HT1080 (cell line): ENCODE measurements at regions not wholly inside any gene's neighbourhood (a gene's known extent, or its start where the extent isn't known, plus 50 kb on each side); places are given as distances from the start of the nearest gene placed in this dataset.
"Not testable (repeated sequence)": the region's sequence is repeated elsewhere in the genome, so short reads cannot be mapped to it uniquely, and the experiment has no call there.

Experiments
- DNase-seq: peaks from one replicate; pipeline ENCODE4 v3.0.0-alpha.2; 2015; ENCODE audit warnings: low read depth

DNA sequence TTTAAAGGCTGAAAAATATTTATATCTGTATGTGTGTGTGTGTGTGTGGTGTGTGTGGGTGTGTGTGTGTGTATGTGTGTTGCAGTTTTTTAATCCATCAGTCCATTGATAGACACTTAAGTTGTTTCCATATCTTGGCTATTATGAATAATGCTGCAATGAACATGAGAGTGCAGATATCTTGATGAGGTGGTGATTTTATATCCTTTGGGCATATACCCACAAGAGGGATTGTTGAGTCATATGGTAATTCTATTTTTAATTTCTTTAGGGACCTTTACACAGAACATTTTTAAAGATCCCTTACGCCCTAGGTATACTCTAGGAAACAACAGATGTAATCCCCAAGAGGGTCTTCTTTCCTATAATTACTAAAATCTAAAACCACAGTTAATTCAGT is 154.5 kb upstream of the CLEC14A start:
- DNase-seq: no peak

DNA sequence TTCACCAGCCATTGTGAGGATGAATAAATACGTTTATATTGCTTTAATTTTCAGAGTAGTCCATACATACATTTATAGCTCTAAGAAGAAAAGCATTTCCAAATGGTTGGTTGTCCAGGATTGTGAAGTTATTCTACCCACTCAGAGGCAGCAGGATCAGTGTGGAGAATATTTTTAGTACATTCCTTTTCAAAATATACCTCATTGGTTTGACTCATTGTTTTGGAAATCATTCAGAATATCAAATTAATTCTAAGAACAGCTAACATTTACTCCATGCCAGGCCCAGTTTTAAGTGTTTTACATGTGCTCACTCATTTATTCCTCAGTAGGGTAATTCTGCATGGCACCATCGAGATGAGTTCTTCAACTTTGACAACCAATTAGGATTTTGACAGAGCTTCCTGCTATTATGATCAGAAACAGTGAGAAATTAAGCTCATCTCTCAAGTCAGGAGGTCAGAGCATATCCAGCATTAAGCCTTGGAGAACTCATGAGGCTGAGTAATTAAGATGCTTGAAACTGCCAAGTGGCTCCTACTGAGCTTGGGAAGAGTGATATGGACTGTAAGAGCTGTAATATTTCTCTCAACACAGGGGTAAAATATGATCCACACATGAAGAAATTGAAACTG is 153.3 kb upstream of the CLEC14A start:
- DNase-seq: no peak

- no peak for DNase-seq
These were observed 150.2 kb upstream of the CLEC14A start for GRCh38 chr14:38405851-38406635.

- DNase-seq: no peak
These were observed 148.7 kb upstream of the CLEC14A start for GRCh38 chr14:38404616-38405015.

- peak; percentile 13 for DNase-seq
These were observed 148.2 kb upstream of the CLEC14A start for GRCh38 chr14:38404100-38404541.

DNA sequence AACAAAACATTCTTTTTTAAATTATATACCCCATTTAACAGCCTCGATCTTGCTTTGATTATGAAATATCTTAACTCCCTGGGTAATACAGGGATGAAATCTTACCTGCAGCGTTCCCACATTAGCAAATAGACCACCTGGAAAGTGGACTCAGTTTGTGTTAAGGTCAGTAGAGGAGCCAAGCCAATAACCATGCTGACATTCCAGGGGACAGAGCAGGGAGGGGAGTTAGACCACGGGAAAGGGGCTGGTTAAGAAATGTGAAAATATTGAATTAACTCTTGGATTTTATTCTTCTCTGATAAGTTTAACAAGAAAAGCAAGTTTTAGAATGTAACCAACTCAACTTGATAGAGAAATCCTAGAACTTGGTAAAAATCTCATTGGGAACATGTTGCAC is 144.9 kb upstream of the CLEC14A start:
- DNase-seq: no peak

DNA sequence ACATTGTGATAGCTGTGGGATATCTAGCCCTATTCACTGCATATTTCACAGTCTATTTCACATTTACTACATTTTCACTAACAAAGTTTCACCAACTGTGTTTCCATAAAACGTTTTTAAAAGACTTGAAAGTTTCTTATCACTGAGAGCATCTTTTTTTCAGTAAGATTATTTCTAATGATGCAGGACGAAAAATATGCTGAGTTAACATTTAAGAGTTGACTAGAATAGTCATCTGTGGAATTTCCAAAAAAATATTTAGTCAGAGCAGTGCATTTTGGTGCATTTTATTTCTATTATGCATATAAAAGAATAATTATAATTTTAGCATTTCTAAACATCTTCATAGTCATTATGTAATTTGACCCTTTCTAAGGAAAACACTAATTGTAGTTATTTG is 143.8 kb upstream of the CLEC14A start:
- DNase-seq: no peak

- DNase-seq: no peak
These were observed 138.9 kb upstream of the CLEC14A start for GRCh38 chr14:38394767-38395166.

DNA sequence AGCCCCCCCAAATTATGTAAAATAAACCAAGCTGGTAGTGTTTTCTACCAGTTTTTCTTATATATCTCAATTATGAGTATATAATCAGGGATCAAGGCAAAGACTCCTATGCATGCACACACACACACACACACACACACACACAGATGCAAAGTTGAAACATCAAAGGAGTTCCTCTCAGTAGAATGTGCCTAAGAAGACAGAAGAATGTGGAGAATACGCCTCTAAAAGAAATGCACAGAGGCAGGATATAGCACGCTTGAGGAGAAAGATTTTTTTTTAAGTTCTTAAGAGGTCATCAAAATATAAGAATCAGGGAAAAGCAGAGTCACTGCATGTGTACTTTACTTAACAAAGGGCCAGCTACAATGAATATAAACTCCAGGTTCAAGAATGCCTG is 138.2 kb upstream of the CLEC14A start:
- no peak for DNase-seq

DNA sequence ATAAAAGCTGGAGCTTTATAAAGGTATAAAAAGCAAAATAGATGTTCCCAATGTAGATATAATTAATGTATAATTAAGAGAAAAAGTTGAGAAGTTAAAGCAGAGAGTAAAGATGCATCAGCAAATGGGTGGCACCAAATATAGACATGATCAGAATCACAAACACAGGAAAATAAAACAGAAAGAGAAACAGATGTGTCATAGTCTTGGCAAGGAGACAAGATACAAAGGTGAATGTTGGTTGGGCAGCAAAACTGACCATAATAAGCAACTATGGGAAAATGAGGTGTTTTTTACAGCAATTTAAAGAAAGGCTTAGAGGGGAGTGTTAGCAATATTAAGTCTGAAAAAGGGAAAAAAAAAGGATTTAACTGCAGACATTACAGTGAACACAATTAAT is 135.4 kb upstream of the CLEC14A start:
- peak; percentile 35 for DNase-seq

- no peak for DNase-seq
These were observed 133.8 kb upstream of the CLEC14A start for GRCh38 chr14:38389681-38390080.

DNA sequence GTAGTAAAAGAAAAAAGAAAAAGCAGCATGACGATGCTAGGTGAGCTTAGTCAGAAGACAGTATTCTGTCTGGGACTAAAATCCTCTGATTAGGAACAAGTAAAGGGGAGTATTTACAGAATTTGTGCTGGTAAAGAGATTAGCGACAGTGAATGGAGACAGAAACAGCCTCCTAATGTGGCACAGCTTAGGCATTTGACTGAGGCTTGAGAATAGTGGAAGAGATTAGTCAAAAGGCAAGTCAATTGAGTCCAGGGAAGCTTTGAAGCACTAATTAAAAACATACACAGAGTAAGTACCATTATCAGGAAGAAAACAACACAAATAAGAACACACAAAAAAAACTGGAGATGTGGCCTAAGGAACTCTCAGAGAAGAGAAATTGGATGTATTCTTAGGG is 131.9 kb upstream of the CLEC14A start:
- no peak for DNase-seq

GRCh38 chr14:38385836-38386235 is 129.9 kb upstream of the CLEC14A start:
- DNase-seq: no peak

DNA sequence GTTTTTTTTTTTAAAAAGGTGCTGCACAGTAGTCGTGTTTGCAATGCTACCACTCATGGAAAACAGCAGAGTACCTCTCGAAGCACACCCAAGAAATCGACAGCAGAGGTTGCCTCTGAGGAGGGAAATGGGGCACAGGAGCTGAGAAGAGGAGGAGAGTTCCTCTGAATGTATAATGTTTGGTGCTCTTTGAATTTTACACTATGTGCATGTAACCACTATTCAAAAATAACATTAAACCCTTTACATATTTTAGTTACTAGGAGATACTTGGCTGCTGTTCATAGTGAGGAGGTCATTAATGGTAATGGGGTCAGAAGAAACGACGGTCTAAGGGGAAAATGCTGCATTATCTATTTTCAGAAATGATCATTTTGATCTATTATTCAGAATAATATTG is 129.4 kb upstream of the CLEC14A start:
- no peak for DNase-seq

DNA sequence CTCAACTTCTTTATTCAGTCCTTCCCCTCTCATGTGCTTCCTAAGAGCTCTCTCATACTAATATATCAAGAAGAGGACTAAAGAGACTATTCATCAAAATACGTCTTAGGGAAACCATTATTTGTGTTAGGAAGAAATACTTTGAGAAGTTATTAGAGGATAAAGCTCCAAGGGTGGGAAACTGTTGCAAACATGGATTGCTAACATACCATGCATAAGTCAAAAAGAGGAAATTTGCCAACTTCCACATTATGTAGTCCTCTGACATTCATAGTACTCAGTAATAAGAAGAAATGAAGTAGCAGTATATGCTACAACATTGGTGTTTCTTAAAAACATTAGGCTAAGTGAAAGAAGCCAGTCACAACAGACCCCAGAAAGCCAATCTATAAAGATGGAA is 128.8 kb upstream of the CLEC14A start:
- no peak for DNase-seq

GRCh38 chr14:38367922-38368321 is 112.0 kb upstream of the CLEC14A start:
- no peak for DNase-seq

DNA sequence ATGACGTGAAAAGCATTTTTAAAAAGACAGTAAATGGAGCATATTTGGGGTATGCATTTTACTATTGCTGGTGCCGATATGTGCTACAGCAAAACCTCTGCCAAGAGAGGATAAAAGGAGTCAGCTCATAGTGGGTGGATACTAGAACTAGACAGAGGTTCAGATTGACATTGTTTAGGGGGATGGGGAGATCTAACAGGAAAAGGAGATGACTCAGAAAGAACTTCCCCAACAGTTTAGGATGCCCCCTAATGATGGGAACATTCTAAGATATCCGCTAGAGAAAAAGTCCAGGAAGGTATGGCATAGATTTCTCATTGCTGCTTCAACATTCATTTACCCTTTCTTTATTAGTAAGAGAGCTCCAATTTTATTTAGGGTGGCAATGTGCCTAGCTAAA is 110.5 kb upstream of the CLEC14A start:
- DNase-seq: peak; percentile 73

DNA sequence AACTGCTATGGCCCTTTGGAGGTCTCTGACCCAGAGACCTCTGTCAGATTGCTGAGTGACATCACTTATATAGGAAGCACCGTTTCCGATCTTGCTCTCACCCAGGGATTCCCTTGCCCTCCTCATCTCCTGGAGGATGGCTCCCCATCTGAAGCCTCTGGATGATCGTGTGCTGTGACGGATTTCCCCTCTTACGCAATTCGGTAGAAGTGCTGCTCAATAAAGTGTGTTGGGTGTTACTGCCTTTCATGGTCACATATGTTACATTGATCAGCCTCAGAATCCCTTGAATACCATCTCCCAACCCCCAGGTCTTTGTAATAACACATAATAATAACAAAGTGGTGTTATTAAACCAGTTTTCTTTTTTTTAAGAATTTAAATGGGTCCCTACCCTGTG is 107.3 kb upstream of the CLEC14A start:
- DNase-seq: no peak

DNA sequence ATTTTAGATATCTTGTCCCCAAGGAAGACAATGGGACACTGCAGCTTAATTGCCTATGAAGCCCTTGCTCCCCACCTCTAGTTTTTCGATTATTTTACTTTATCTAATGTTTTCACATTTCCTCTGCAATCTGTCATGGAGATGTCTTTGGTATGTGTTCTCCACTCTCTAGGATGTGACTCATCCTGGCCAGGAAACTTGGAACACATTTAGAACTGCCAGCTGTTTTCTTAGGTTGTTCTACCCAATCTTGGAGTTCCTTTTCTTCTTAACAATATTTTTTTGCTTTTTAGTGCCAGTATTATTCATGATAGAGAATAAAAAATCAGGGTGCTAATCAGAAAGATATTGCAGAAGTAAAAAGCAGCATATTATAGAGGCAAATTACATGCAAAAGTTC is 101.7 kb upstream of the CLEC14A start:
- DNase-seq: peak; percentile 79

DNA sequence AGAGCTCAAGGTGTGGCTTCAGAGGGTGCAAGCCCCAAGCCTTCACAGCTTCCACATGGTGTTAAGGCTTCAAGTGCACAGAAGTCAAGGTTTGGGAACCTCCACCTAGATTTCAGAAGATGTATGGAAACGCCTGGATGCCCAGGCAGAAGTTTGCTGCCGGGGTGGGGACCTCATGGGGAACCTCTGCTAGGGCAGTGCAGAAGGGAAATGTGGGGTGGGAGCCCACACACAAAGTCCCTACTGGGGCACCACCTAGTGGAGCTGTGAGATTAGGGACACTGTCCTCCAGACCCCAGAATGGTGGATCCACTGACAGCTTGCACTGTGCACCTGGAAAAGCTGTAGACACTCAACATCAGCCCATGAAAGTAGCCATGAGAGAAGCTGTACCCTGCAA is 99.6 kb upstream of the CLEC14A start:
- not testable (repeated sequence) for DNase-seq

- DNase-seq: no peak
These were observed 94.2 kb upstream of the CLEC14A start for GRCh38 chr14:38350102-38350501.

DNA sequence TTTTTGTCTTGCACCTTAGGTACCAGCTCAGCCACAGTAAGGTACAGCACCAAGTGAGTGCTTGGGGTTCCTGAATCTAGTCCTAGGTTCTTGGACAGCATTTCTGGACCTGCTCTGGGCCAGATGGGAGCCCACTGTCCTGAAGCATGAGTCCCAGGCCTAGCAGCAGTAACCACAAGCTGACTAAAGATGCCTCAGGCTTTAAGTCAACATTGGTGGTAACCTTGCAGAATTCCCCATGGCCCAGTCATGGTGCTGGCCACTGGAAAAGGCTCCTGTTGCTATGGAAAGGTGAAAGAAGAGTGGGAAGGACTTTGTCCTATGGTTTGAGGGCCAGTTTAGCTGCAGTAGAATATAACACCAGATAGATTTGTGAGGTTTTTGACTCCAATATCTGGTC is 86.9 kb upstream of the CLEC14A start:
- DNase-seq: peak; percentile 91

DNA sequence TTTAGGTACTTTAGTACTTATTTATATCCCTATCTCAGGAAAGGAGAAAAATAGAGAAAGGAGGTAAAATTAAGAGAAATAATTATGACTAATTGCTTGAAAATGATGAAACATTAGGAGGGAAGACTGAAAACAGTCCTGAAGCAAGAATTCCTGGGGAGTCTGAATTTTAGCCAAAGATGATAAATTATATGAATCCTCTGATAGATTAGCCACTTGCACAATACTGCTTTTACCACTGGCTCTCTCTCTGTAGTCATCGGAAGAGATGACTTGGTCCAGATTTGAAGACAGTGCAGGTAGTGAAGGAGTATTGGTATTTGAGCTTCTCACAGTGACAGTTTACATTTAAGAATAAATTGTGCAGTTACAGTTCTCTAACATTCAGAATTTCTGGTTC is 83.8 kb upstream of the CLEC14A start:
- DNase-seq: peak; percentile 1
